ENCODE measurements at regions not wholly inside any gene's neighbourhood (a gene's known extent, or its start where the extent isn't known, plus 50 kb on each side); places are given as distances from the start of the nearest gene placed in this dataset.

- ChIA-PET CTCF (interaction anchor here (1.2 kb wide), 1 partner anchor 18 kb away, joined by 3 read pairs; no protein-coding TSS in a partner anchor), POLR2A (no interaction called here)
- Mint-ChIP-seq H3K27me3 (peaks cover 3% of the 10 kb centered on the region), H3K9me3 (ENCODE audit: low read depth) (no peaks in the 10 kb centered on the region), H3K4me1 (peaks cover 17% of the 10 kb centered on the region), H3K36me3 (ENCODE audit: low read depth) (no peaks in the 10 kb centered on the region), H3K27ac (no peak overlapping the region), H3K4me3 (no peak overlapping the region)
- ATAC-seq (no peak), DNase-seq (no peak)
- intact Hi-C loops (cut with DNase I, micrococcal nuclease): no loop called here
Measured at GRCh38 chr6:155623450-155624178, 168.0 kb upstream of the NOX3 start.

- H3K36me3 Mint-ChIP-seq (ENCODE audit: low read depth): no peaks in the 10 kb centered on the region
- H3K4me1 Mint-ChIP-seq: no peaks in the 10 kb centered on the region
- DNase-seq (no peak), ATAC-seq (no peak)
- no peaks in the 10 kb centered on the region for H3K27me3 Mint-ChIP-seq
- no peak overlapping the region for H3K4me3 Mint-ChIP-seq
- POLR2A ChIA-PET: no interaction called here
- H3K27ac Mint-ChIP-seq: no peak overlapping the region
- H3K9me3 Mint-ChIP-seq (ENCODE audit: low read depth): peaks cover 12% of the 10 kb centered on the region
- intact Hi-C loops (cut with DNase I, micrococcal nuclease): no loop called here
- CTCF ChIA-PET: interaction anchor here (0.6 to 0.8 kb wide), 2 partner anchors 162 to 647 kb away, joined by 3 read pairs; no protein-coding TSS in a partner anchor
Measured at GRCh38 chr6:155614606-155615005, 159.0 kb upstream of the NOX3 start.

DNA sequence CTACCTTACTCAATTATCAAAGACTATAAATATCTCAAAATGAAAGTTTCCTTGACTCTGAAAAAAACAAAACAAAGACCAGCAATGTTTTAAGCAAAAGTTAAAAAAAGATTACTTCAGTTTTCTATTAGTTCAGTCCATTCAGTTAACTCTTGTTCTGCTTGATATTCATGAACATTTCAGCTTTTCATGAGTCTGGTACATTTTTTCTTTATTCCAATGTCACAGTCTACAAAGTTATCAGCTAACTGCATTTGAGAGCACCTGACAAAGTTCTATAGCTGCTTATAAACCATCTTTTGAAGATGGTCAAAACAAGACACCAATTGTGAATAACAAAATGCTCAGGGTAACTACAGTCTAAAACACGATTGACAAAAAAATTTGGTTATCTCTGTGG is 156.1 kb upstream of the NOX3 start:
- DNase-seq (no peak), ATAC-seq (no peak)
- Mint-ChIP-seq H3K4me3 (no peak overlapping the region), H3K36me3 (ENCODE audit: low read depth) (no peaks in the 10 kb centered on the region), H3K4me1 (no peaks in the 10 kb centered on the region), H3K27me3 (no peaks in the 10 kb centered on the region), H3K9me3 (ENCODE audit: low read depth) (peaks cover 12% of the 10 kb centered on the region), H3K27ac (no peak overlapping the region)
- intact Hi-C loops (cut with DNase I, micrococcal nuclease): no loop called here
- ChIA-PET CTCF (interaction anchor here (1.5 kb wide), 1 partner anchor 9 kb away, joined by 3 read pairs; no protein-coding TSS in a partner anchor), POLR2A (no interaction called here)

- ATAC-seq: no peak
- Mint-ChIP-seq H3K27me3 (peaks cover 2% of the 10 kb centered on the region), H3K9me3 (ENCODE audit: low read depth) (no peaks in the 10 kb centered on the region), H3K4me1 (no peaks in the 10 kb centered on the region), H3K27ac (no peak overlapping the region), H3K36me3 (ENCODE audit: low read depth) (no peaks in the 10 kb centered on the region), H3K4me3 (no peak overlapping the region)
- no peak for DNase-seq
- CTCF ChIA-PET: interaction anchor here (1.2 kb wide), 1 partner anchor 19 kb away, joined by 3 read pairs; no protein-coding TSS in a partner anchor
- intact Hi-C loops (cut with DNase I, micrococcal nuclease): no loop called here
- POLR2A ChIA-PET: no interaction called here
Measured at GRCh38 chr6:155604991-155605390, 149.4 kb upstream of the NOX3 start.

DNA sequence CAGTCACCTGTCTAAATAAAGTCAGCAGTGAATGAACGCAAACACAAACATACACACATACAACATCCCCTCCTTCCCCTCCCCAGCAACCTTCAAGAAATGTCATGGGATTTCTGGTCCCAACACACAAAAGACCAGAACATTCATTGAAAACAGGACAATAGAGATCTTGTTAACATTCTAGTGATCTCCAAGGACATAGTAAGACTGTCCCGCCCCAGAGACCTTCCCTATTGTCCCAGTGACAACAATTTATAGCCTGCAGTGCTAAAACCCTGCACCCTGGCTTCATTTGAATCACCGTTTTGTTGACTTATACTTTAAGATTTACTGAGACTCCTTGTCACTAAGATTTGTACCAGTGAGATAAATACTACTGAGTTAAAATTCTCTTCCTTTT is 143.9 kb upstream of the NOX3 start:
- ChIA-PET CTCF (no interaction called here), POLR2A (no interaction called here)
- Mint-ChIP-seq H3K4me1 (no peaks in the 10 kb centered on the region), H3K27me3 (peaks cover 2% of the 10 kb centered on the region), H3K4me3 (no peak overlapping the region), H3K27ac (no peak overlapping the region), H3K36me3 (ENCODE audit: low read depth) (no peaks in the 10 kb centered on the region), H3K9me3 (ENCODE audit: low read depth) (no peaks in the 10 kb centered on the region)
- no peak for ATAC-seq
- no peak for DNase-seq
- intact Hi-C loops (cut with DNase I, micrococcal nuclease): no loop called here

DNA sequence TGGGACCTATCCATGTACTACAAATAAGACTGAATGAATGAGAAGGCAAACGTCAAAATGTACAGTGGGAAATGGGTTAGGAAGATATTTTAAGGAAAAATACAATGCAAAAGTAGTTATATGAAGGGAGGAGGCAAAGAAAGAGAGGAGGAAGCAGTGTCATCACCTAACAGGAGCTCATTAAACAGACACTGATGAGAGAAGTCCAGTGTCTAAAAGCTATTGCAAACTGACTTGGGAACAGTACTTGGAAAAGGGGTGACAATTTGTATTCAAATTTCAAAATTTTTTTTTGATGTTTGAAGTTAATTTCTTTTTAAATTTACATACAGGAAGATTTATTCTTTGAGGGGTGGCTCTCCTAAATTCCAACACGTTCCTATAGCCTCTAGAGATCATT is 143.5 kb upstream of the NOX3 start:
- ChIA-PET CTCF (no interaction called here), POLR2A (no interaction called here)
- H3K4me3 Mint-ChIP-seq: no peak overlapping the region
- H3K36me3 Mint-ChIP-seq (ENCODE audit: low read depth): no peaks in the 10 kb centered on the region
- no peak overlapping the region for H3K27ac Mint-ChIP-seq
- no peaks in the 10 kb centered on the region for H3K4me1 Mint-ChIP-seq
- no peak for DNase-seq
- no peak for ATAC-seq
- peaks cover 2% of the 10 kb centered on the region for H3K27me3 Mint-ChIP-seq
- H3K9me3 Mint-ChIP-seq (ENCODE audit: low read depth): no peaks in the 10 kb centered on the region
- intact Hi-C loops (cut with DNase I, micrococcal nuclease): no loop called here

DNA sequence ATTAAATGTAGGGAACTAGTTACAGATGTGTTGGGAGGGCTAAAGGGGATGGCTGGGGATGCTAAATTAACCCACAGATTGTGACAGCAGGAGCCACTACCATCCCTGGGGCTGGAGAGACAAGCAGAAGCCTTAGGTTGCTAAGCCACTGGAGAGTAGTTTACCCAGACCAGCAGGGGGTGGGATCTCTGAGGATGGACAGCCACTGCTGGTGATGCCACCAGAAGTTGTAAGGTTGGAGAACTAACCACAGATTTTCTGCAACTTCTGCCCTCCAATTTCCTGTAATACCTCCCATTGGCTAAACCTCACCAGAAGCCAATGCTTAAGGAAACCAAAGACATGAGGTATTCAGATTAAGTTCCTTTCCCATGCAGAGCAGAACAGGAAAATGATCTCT is 139.6 kb upstream of the NOX3 start:
- H3K36me3 Mint-ChIP-seq (ENCODE audit: low read depth): no peaks in the 10 kb centered on the region
- no peak overlapping the region for H3K27ac Mint-ChIP-seq
- H3K4me1 Mint-ChIP-seq: no peaks in the 10 kb centered on the region
- intact Hi-C loops (cut with DNase I, micrococcal nuclease): no loop called here
- DNase-seq: no peak
- ChIA-PET POLR2A (no interaction called here), CTCF (no interaction called here)
- peaks cover 9% of the 10 kb centered on the region for H3K27me3 Mint-ChIP-seq
- no peaks in the 10 kb centered on the region for H3K9me3 Mint-ChIP-seq (ENCODE audit: low read depth)
- H3K4me3 Mint-ChIP-seq: no peak overlapping the region
- no peak for ATAC-seq

GRCh38 chr6:155591741-155592140 is 136.1 kb upstream of the NOX3 start:
- POLR2A ChIA-PET: no interaction called here
- H3K27me3 Mint-ChIP-seq: peaks cover 11% of the 10 kb centered on the region
- ATAC-seq: no peak
- no peaks in the 10 kb centered on the region for H3K4me1 Mint-ChIP-seq
- intact Hi-C loops (cut with DNase I, micrococcal nuclease): no loop called here
- no peak overlapping the region for H3K27ac Mint-ChIP-seq
- CTCF ChIA-PET: interaction anchor here (1.0 kb wide), 1 partner anchor 26 kb away, joined by 4 read pairs; no protein-coding TSS in a partner anchor
- DNase-seq: no peak
- H3K9me3 Mint-ChIP-seq (ENCODE audit: low read depth): no peaks in the 10 kb centered on the region
- H3K4me3 Mint-ChIP-seq: no peak overlapping the region
- H3K36me3 Mint-ChIP-seq (ENCODE audit: low read depth): no peaks in the 10 kb centered on the region

DNA sequence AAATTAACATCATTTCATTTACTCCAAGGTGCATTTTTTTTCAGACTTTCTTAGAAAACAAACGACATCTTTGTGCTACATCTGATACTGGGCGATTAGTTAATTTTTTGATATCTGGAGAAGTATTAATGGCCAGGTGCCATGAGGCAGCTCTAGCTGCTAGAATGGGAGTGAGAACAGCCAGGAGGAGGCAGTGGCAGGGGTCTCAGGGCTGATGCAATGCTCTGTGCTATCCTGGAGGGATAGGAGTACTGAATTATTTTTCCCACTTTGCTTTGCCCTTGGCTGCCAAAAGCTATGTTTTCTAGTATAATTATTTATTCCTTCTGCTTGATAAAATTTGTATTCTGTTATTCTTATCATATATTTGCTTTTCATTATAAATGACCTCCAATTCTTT is 133.6 kb upstream of the NOX3 start:
- Mint-ChIP-seq H3K27me3 (peaks cover 11% of the 10 kb centered on the region), H3K27ac (no peak overlapping the region), H3K4me1 (no peaks in the 10 kb centered on the region), H3K9me3 (ENCODE audit: low read depth) (no peaks in the 10 kb centered on the region), H3K4me3 (no peak overlapping the region), H3K36me3 (ENCODE audit: low read depth) (no peaks in the 10 kb centered on the region)
- ChIA-PET POLR2A (no interaction called here), CTCF (no interaction called here)
- no peak for DNase-seq
- intact Hi-C loops (cut with DNase I, micrococcal nuclease): no loop called here
- no peak for ATAC-seq

GRCh38 chr6:155587817-155588216 is 132.2 kb upstream of the NOX3 start:
- Mint-ChIP-seq H3K36me3 (ENCODE audit: low read depth) (no peaks in the 10 kb centered on the region), H3K9me3 (ENCODE audit: low read depth) (no peaks in the 10 kb centered on the region), H3K27ac (no peak overlapping the region), H3K27me3 (peaks cover 10% of the 10 kb centered on the region), H3K4me1 (no peaks in the 10 kb centered on the region), H3K4me3 (no peak overlapping the region)
- DNase-seq: no peak
- ChIA-PET CTCF (no interaction called here), POLR2A (no interaction called here)
- ATAC-seq: no peak
- intact Hi-C loops (cut with DNase I, micrococcal nuclease): no loop called here

DNA sequence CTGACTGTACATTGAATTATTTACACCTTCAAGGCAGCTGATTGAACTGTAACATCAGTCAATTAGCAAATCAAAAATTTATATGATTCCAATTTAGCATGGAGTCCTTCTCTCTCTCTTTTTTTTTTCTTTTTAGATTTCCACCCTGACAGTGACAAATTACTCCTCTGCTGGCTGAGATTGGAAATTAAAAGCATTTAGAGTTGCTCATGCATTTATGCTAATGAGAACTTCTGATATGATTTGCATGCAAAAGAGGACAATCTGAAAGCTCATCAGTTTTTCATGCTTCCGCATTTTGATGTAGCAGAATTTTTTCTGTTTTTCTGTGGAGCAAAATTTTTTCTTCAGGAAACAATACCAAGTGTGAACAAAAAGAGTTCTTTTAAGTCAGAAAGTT is 130.5 kb upstream of the NOX3 start:
- Mint-ChIP-seq H3K36me3 (ENCODE audit: low read depth) (no peaks in the 10 kb centered on the region), H3K9me3 (ENCODE audit: low read depth) (no peaks in the 10 kb centered on the region), H3K27me3 (peaks cover 5% of the 10 kb centered on the region), H3K4me1 (no peaks in the 10 kb centered on the region), H3K4me3 (no peak overlapping the region), H3K27ac (no peak overlapping the region)
- ChIA-PET POLR2A (no interaction called here), CTCF (interaction anchor here (1.2 kb wide), 1 partner anchor 838 kb away, joined by 6 read pairs; no protein-coding TSS in a partner anchor)
- intact Hi-C loops (cut with DNase I, micrococcal nuclease): no loop called here
- DNase-seq: no peak
- no peak for ATAC-seq

DNA sequence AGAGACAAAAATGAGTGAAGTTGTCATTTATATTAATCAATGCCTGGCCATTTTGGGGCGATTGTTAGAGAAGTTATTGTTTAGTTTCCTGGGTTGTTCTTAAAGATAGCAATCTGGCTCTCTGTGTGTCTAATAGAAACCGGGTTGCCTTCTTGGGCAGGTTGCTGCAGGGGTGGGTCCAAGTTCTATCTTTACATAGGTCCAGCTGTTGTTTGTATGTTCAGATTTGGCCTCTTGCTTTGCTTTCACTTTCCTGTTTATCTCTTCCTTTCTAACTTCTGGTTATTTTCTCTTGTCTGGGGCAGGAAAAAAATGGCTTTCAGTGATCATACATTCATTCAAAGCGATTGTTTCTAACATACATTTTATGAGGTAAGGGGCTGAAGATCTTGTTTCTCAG is 128.4 kb upstream of the NOX3 start:
- no peak for ATAC-seq
- Mint-ChIP-seq H3K36me3 (ENCODE audit: low read depth) (no peaks in the 10 kb centered on the region), H3K4me3 (no peak overlapping the region), H3K9me3 (ENCODE audit: low read depth) (no peaks in the 10 kb centered on the region), H3K27ac (no peak overlapping the region), H3K4me1 (no peaks in the 10 kb centered on the region), H3K27me3 (peaks cover under 1% of the 10 kb centered on the region)
- intact Hi-C loops (cut with DNase I, micrococcal nuclease): no loop called here
- ChIA-PET POLR2A (no interaction called here), CTCF (interaction anchor here (0.6 kb wide), 1 partner anchor 724 kb away, joined by 3 read pairs; no protein-coding TSS in a partner anchor)
- no peak for DNase-seq
